Heart left ventricle (tissue), 16 donors: ENCODE measurements at regions not wholly inside any gene's neighbourhood (a gene's known extent, or its start where the extent isn't known, plus 50 kb on each side); places are given as distances from the start of the nearest gene placed in this dataset.

Source experiments
- ATAC-seq, 4 donors: fragments of 200-7000 bp; cut with Tn5 transposase; one replicate each; pipeline ENCODE4 v1.9.1; 2020 to 2022; ENCODE audit warnings: moderate library complexity in 4 of 4, mild to moderate bottlenecking in 3 of 4, moderate number of reproducible peaks in 1 of 4
- DNase-seq, 5 donors: peaks; one replicate each; pipeline ENCODE4 v3.0.0-alpha.2; 2020
- H3K27ac ChIP-seq, 12 donors: fragments of 200-600 bp; sonication (generic) in 4 of 12; one replicate each; pipeline versions ENCODE4 v1.5.0 to v1.8.0; 2016 to 2022; ENCODE audit warnings: mild to moderate bottlenecking in 2 of 12
- H3K27me3 ChIP-seq, 9 donors: fragments of 200-600 bp; sonication (generic) in 2 of 9; one replicate each; pipeline versions ENCODE4 v1.5.1 to v1.8.0; 2016 to 2022; ENCODE audit warnings: mild to moderate bottlenecking in 3 of 9
- H3K36me3 ChIP-seq, 9 donors: fragments of 200-600 bp; sonication (generic) in 2 of 9; one replicate each; pipeline versions ENCODE4 v1.5.0 to v1.8.0; 2018 to 2022; ENCODE audit warnings: mild to moderate bottlenecking in 2 of 9
- H3K4me1 ChIP-seq, 12 donors: fragments of 200-600 bp; sonication (generic) in 4 of 12; one replicate each; pipeline versions ENCODE4 v1.5.0 to v1.8.0; 2016 to 2022; ENCODE audit warnings: mild to moderate bottlenecking in 3 of 12
- H3K4me3 ChIP-seq, 12 donors: fragments of 200-600 bp; sonication (generic) in 4 of 12; one replicate each; pipeline versions ENCODE4 v1.5.0 to v1.8.0; 2017 to 2022; ENCODE audit warnings: mild to moderate bottlenecking in 9 of 12, moderate library complexity in 4 of 12
- H3K9me3 ChIP-seq, 12 donors: fragments of 200-600 bp; sonication (generic) in 4 of 12; one replicate each; pipeline versions ENCODE4 v1.5.0 to v1.8.0; 2016 to 2022; ENCODE audit warnings: mild to moderate bottlenecking in 1 of 12
- POLR2A ChIP-seq, 2 donors: fragments of 450-650 bp; IDR thresholded peaks; one replicate each; pipeline ENCODE4 v1.6.1; 2017; ENCODE audit warnings: antibody characterized with exemption in 2 of 2, mild to moderate bottlenecking in 2 of 2, moderate library complexity in 2 of 2
- WGBS, 4 donors: extraction: QIAGEN DNeasy Blood & Tissue Kit in 2 of 4; methylation state at CpG; one replicate each; pipeline versions ENCODE4 v1.1.5 to v1.1.7; 2013 to 2018; 5-methylcytosine and 5-hydroxymethylcytosine counted together
- intact Hi-C, 10 donors: fragments of 100-400 bp; cut with DNase I; formaldehyde crosslinking; loops; one replicate each; pipeline versions ENCODE4 v1.11.1 to v1.14.2; 2022
- TF ChIP-seq, protein P1 (sequence below), 12 donors: fragments of 200-600 bp; sonication (generic) in 4 of 12; IDR thresholded peaks; one replicate each; pipeline versions ENCODE4 v1.5.0 to v1.8.0; 2018 to 2022; ENCODE audit warnings: antibody characterized with exemption in 12 of 12, mild to moderate bottlenecking in 5 of 12
- donor health status: ischemic (EF 13 %, LVEDD 7.1; RV severe dilation, severe dysfunction).
- donor health status: healthy with polysubstance abuse.
- donor health status: DM: no; HTN: yes; CAD: no.
- donor health status: DM: no; HTN: no; CAD: no.
- donor health status: ischemic (EF 25% LVEDD 6.9; RV normal size, moderate dysfunction).
- donor health status: ischemic (EF 25% LVEDD 5.7; RV mildly dilated, moderate dysfunction).
- donor health status: healthy.
- donor health status: DM: yes; HTN: yes; CAD: no.
- donor health status: ischemic (EF 35%, LVEDD 5.7; RV mildly dilated, moderate dysfunction).
- donor health status: nonischemic (EF 11% LVEDD 7.7; RV severe dilation, severe dysfunction).
- donor health status: DM: yes; HTN: yes; CAD: no.
- donor health status: PGD.
- donor health status: ischemic (EF 29% LVEDD 5.4; RV normal size, mild dysfunction).
- donor health status: nonischemic (EF 23%, LVEDD 6.1; RV moderate dilation, normal function).

- Histone ChIP-seq H3K4me1 (peaks cover 0 to 10% (median 0%) of the 10 kb centered on the region in 12 donors), H3K9me3 (no peaks in the 10 kb centered on the region), H3K4me3 (no peak overlapping the region), H3K27me3 (no peaks in the 10 kb centered on the region), H3K36me3 (no peaks in the 10 kb centered on the region), H3K27ac (no peak overlapping the region)
- no peak for ATAC-seq
- 78 to 94% (median 87%) methylated on average over 4 of the region's 4 CpGs for WGBS, 4 donors
- intact Hi-C loops = no loop called here
- TF ChIP-seq, protein P1, sequence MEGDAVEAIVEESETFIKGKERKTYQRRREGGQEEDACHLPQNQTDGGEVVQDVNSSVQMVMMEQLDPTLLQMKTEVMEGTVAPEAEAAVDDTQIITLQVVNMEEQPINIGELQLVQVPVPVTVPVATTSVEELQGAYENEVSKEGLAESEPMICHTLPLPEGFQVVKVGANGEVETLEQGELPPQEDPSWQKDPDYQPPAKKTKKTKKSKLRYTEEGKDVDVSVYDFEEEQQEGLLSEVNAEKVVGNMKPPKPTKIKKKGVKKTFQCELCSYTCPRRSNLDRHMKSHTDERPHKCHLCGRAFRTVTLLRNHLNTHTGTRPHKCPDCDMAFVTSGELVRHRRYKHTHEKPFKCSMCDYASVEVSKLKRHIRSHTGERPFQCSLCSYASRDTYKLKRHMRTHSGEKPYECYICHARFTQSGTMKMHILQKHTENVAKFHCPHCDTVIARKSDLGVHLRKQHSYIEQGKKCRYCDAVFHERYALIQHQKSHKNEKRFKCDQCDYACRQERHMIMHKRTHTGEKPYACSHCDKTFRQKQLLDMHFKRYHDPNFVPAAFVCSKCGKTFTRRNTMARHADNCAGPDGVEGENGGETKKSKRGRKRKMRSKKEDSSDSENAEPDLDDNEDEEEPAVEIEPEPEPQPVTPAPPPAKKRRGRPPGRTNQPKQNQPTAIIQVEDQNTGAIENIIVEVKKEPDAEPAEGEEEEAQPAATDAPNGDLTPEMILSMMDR (IDR thresholded peaks at IDR 0.05) = no peak
- TF ChIP-seq POLR2A (IDR thresholded peaks at IDR 0.05) = no peak
- DNase-seq = no peak
Measured at GRCh38 chr3:168828014-168828413, 732.3 kb upstream of the GOLIM4 start.

DNA sequence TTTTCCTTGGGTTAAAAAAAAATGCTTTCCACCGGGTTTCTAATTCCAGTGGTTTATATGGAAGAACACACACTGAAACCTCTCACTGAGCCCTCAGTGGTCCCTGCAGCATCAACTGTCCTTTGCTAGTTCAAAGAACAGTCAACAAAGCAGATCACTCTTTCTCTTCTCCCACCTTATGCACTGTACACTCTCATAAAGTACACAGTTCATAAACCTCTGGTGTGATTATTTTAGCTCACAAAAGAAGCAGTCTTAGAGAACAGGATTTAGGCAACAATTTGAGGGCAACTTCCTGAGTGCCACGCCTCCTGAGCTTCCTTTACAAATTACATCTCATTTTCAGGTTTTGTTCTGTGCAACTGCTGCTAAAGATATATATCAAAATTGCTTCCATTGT is 728.4 kb upstream of the GOLIM4 start:
- Histone ChIP-seq H3K4me3 (no peak overlapping the region), H3K27me3 (no peaks in the 10 kb centered on the region), H3K4me1 (peaks cover 0 to 18% (median 2%) of the 10 kb centered on the region in 12 donors), H3K9me3 (no peaks in the 10 kb centered on the region), H3K27ac (peak overlapping the region in 1 of 12 donors; percentile 44), H3K36me3 (no peaks in the 10 kb centered on the region)
- intact Hi-C loops = no loop called here
- 60 to 71% (median 67%) methylated on average over 2 of the region's 2 CpGs for WGBS, 4 donors
- TF ChIP-seq, protein P1 (IDR thresholded peaks at IDR 0.05) = no peak
- no peak for TF ChIP-seq POLR2A (IDR thresholded peaks at IDR 0.05)
- ATAC-seq (peak in 1 of 4 donors; percentile 48), DNase-seq (no peak)

GRCh38 chr3:168823466-168823865 is 727.7 kb upstream of the GOLIM4 start:
- intact Hi-C loops = no loop called here
- no peak for TF ChIP-seq POLR2A (IDR thresholded peaks at IDR 0.05)
- TF ChIP-seq, protein P1 (IDR thresholded peaks at IDR 0.05) = no peak
- ATAC-seq (no peak), DNase-seq (no peak)
- H3K4me1 ChIP-seq = peaks cover 0 to 18% (median 2%) of the 10 kb centered on the region in 12 donors
- no peaks in the 10 kb centered on the region for H3K9me3 ChIP-seq
- H3K4me3 ChIP-seq = no peak overlapping the region
- no peaks in the 10 kb centered on the region for H3K27me3 ChIP-seq
- no peaks in the 10 kb centered on the region for H3K36me3 ChIP-seq
- H3K27ac ChIP-seq = no peak overlapping the region
- WGBS, 4 donors = 79 to 92% (median 82%) methylated on average over 5 of the region's 5 CpGs

GRCh38 chr3:168820810-168821415 is 725.2 kb upstream of the GOLIM4 start:
- intact Hi-C loops = no loop called here
- peak in 1 of 4 donors; percentile 48 for ATAC-seq
- peaks cover 0 to 18% (median 2%) of the 10 kb centered on the region in 12 donors for H3K4me1 ChIP-seq
- H3K27ac ChIP-seq = no peak overlapping the region
- WGBS, 4 donors = 63 to 70% (median 65%) methylated on average over 8 of the region's 8 CpGs
- TF ChIP-seq, protein P1 (IDR thresholded peaks at IDR 0.05) = no peak
- TF ChIP-seq POLR2A (IDR thresholded peaks at IDR 0.05) = no peak
- H3K27me3 ChIP-seq = no peaks in the 10 kb centered on the region
- no peaks in the 10 kb centered on the region for H3K9me3 ChIP-seq
- no peaks in the 10 kb centered on the region for H3K36me3 ChIP-seq
- no peak for DNase-seq
- H3K4me3 ChIP-seq = no peak overlapping the region
